RWPE1 (cell line): ENCODE measurements at regions not wholly inside any gene's neighbourhood (a gene's known extent, or its start where the extent isn't known, plus 50 kb on each side); places are given as distances from the start of the nearest gene placed in this dataset.

Source experiments
- CTCF ChIA-PET: fragments of 350-600 bp; sonication (Branson Sonifier 250); formaldehyde crosslinking; extraction: SDS; loops from one replicate; lab custom pipeline; 2021; lab: Yijun Ruan, JAX
- POLR2A ChIA-PET: fragments of 400-600 bp; formaldehyde crosslinking; extraction: SDS; loops from one replicate; lab custom pipeline; 2020; ENCODE audit warnings: antibody characterized with exemption; ENCODE audit not compliant: low non-redundant PET; lab: Yijun Ruan, JAX
- DNase-seq: peaks from one replicate; pipeline ENCODE4 v3.0.0; 2012; ENCODE audit warnings: low spot score
- H3K27ac ChIP-seq: fragments of 450-650 bp; 2 replicates; pipeline ENCODE4 v1.5.1; 2017
- TF ChIP-seq, protein P1 (sequence below): fragments of 450-650 bp; conservative IDR thresholded peaks from 2 replicates; pipeline ENCODE4 v1.5.1; 2017; ENCODE audit warnings: low read depth, mild to moderate bottlenecking

DNA sequence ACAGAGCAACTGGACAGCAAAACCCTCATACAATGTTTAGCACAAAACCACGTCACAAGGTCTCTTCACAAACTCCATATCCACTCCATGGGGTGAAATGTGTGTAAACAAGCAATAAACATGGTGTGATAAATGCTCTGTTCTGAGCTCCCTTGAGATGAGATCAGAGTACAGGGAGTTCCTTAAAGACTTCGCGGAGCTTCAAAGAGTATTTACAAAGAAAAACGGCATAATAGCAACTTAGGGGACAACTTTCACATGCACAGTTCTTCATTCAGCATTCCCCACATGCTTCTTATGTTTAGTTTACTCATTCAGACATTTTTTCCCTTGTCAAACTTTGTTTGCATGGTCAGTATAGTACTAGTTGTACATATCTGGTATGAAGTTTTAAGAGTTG lies 52.5 kb upstream of the SUCLG2 start:
- DNase-seq: no peak
- TF ChIP-seq, protein P1, sequence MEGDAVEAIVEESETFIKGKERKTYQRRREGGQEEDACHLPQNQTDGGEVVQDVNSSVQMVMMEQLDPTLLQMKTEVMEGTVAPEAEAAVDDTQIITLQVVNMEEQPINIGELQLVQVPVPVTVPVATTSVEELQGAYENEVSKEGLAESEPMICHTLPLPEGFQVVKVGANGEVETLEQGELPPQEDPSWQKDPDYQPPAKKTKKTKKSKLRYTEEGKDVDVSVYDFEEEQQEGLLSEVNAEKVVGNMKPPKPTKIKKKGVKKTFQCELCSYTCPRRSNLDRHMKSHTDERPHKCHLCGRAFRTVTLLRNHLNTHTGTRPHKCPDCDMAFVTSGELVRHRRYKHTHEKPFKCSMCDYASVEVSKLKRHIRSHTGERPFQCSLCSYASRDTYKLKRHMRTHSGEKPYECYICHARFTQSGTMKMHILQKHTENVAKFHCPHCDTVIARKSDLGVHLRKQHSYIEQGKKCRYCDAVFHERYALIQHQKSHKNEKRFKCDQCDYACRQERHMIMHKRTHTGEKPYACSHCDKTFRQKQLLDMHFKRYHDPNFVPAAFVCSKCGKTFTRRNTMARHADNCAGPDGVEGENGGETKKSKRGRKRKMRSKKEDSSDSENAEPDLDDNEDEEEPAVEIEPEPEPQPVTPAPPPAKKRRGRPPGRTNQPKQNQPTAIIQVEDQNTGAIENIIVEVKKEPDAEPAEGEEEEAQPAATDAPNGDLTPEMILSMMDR: no peak
- H3K27ac ChIP-seq: no peak overlapping the region
- ChIA-PET POLR2A (no interaction called here), CTCF (no interaction called here)

DNA sequence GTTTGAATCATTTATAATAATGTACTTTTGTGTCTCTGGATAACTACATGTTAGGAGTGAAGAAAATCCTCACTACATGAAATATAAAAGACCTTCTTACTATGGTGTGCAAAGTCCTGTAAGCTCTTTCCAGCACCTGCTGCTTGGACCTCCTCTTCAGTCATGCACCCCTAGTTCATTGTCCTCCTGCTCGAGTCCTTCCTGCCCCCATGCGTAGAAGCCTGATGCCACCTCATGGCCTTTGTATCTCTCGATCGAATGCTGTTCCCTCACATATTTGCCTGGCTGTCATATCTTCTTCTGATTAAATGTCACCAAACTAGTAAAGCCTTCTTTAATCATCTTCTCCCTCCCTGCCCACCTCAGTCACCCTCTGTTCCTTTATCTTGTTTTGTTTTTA lies 49.9 kb upstream of the SUCLG2 start:
- H3K27ac ChIP-seq: no peak overlapping the region
- no peak for DNase-seq
- TF ChIP-seq, protein P1: no peak
- ChIA-PET POLR2A (no interaction called here), CTCF (no interaction called here)
